GM23338 (cell line): ENCODE measurements at regions not wholly inside any gene's neighbourhood (a gene's known extent, or its start where the extent isn't known, plus 50 kb on each side); places are given as distances from the start of the nearest gene placed in this dataset.

Experiments
- ATAC-seq: fragments of 200-7000 bp; cut with Tn5 transposase; 3 replicates; pipeline ENCODE4 v1.9.1; 2020
- DNase-seq: peaks from one replicate; pipeline ENCODE4 v3.0.0-alpha.2; 2015; ENCODE audit warnings: low spot score
- H2AFZ ChIP-seq: fragments of 200-600 bp; sonication (generic); 2 replicates; pipeline ENCODE4 v1.8.0; 2016; ENCODE audit warnings: antibody characterized with exemption, mild to moderate bottlenecking, moderate library complexity
- H3F3A ChIP-seq: fragments of 200-600 bp; sonication (generic); replicated peaks from 2 replicates; pipeline ENCODE4 v1.8.0; 2017; ENCODE audit warnings: antibody characterized with exemption, mixed run types, low read depth
- H3K27ac ChIP-seq: fragments of 200-600 bp; sonication (generic); 2 replicates; pipeline ENCODE4 v1.6.1; 2016; ENCODE audit warnings: low read depth
- H3K27me3 ChIP-seq: fragments of 200-600 bp; sonication (generic); 2 replicates; pipeline ENCODE4 v1.8.0; 2016; ENCODE audit warnings: mild to moderate bottlenecking, mixed run types, moderate library complexity; ENCODE audit not compliant: insufficient read depth
- H3K36me3 ChIP-seq: fragments of 200-600 bp; sonication (generic); 2 replicates; pipeline ENCODE4 v1.8.0; 2016; ENCODE audit warnings: mild to moderate bottlenecking; ENCODE audit not compliant: insufficient read depth
- H3K4me1 ChIP-seq: fragments of 200-600 bp; sonication (generic); 2 replicates; pipeline ENCODE4 v1.8.0; 2016; ENCODE audit warnings: mild to moderate bottlenecking, moderate library complexity; ENCODE audit not compliant: insufficient read depth
- H3K4me2 ChIP-seq: fragments of 200-600 bp; sonication (generic); 2 replicates; pipeline ENCODE4 v1.7.1; 2017; ENCODE audit warnings: mixed run types
- H3K4me3 ChIP-seq: fragments of 200-600 bp; sonication (generic); 2 replicates; pipeline ENCODE4 v1.6.1; 2016; ENCODE audit warnings: mixed run types
- H3K79me2 ChIP-seq: fragments of 200-600 bp; sonication (generic); replicated peaks from 2 replicates; pipeline ENCODE4 v1.8.0; 2017; ENCODE audit warnings: mild to moderate bottlenecking; ENCODE audit not compliant: insufficient read depth
- H3K9me2 ChIP-seq: fragments of 200-600 bp; sonication (generic); 2 replicates; pipeline ENCODE4 v1.8.0; 2017; ENCODE audit not compliant: insufficient read depth
- H4K20me1 ChIP-seq: fragments of 200-600 bp; sonication (generic); replicated peaks from 2 replicates; pipeline ENCODE4 v1.8.0; 2017; ENCODE audit warnings: mild to moderate bottlenecking; ENCODE audit not compliant: insufficient read depth
- H3K27ac Mint-ChIP-seq: 2 replicates; pipeline ENCODE4 v1.8.0; 2020; ENCODE audit warnings: inconsistent platforms, mild to moderate bottlenecking, moderate library complexity, mixed read lengths
- H3K27me3 Mint-ChIP-seq: 3 replicates; pipeline ENCODE4 v1.8.0; 2022; ENCODE audit warnings: low read depth, mild to moderate bottlenecking, moderate library complexity, mixed read lengths, inconsistent platforms; ENCODE audit not compliant: insufficient read depth, poor library complexity
- H3K36me3 Mint-ChIP-seq: 3 replicates; pipeline ENCODE4 v1.8.0; 2021; ENCODE audit warnings: low read depth, mild to moderate bottlenecking, inconsistent platforms, moderate library complexity, mixed read lengths
- H3K4me1 Mint-ChIP-seq: 3 replicates; pipeline ENCODE4 v1.8.0; 2020; ENCODE audit warnings: mild to moderate bottlenecking, inconsistent platforms, mixed read lengths
- H3K4me3 Mint-ChIP-seq: 3 replicates; pipeline ENCODE4 v1.8.0; 2021; ENCODE audit warnings: moderate library complexity, mild to moderate bottlenecking, inconsistent platforms, mixed read lengths
- H3K9me3 Mint-ChIP-seq: 3 replicates; pipeline ENCODE4 v1.8.0; 2020; ENCODE audit warnings: moderate library complexity, mild to moderate bottlenecking, inconsistent platforms, mixed read lengths
- CREB1 ChIP-seq: fragments of 250-450 bp; sonication (Bioruptor Pico); IDR thresholded peaks from 2 replicates; pipeline ENCODE4 v1.5.0; 2020; ENCODE audit warnings: low read depth, mild to moderate bottlenecking, moderate library complexity
- ETS1 ChIP-seq: IDR thresholded peaks from 2 replicates; pipeline ENCODE4 v1.6.1; 2016; ENCODE audit warnings: antibody characterized with exemption
- EZH2phosphoT487 ChIP-seq: fragments of 200-600 bp; sonication (generic); IDR thresholded peaks from one replicate; pipeline ENCODE4 v1.8.1; 2018; ENCODE audit warnings: antibody characterized with exemption; ENCODE audit not compliant: unreplicated experiment
- JUNB ChIP-seq: IDR thresholded peaks from one replicate; pipeline ENCODE4 v1.6.1; 2016; ENCODE audit warnings: antibody characterized with exemption; ENCODE audit not compliant: unreplicated experiment
- POLR2AphosphoS5 ChIP-seq: IDR thresholded peaks from 2 replicates; pipeline ENCODE4 v1.6.1; 2016; ENCODE audit warnings: antibody characterized with exemption, low read depth
- REST ChIP-seq: IDR thresholded peaks from one replicate; pipeline ENCODE4 v1.6.1; 2018; ENCODE audit warnings: antibody characterized with exemption; ENCODE audit not compliant: unreplicated experiment
- STAT1 ChIP-seq: IDR thresholded peaks from one replicate; pipeline ENCODE4 v1.6.1; 2016; ENCODE audit warnings: antibody characterized with exemption; ENCODE audit not compliant: unreplicated experiment
- ZNF114 ChIP-seq: fragments of 250-450 bp; sonication (Bioruptor Pico); IDR thresholded peaks from 2 replicates; pipeline ENCODE4 v1.5.0; 2020; ENCODE audit warnings: mild to moderate bottlenecking, moderate library complexity
- TF ChIP-seq, protein P1 (sequence below): fragments of 250-450 bp; sonication (Bioruptor Pico); IDR thresholded peaks from 2 replicates; pipeline ENCODE4 v1.5.0; 2020; ENCODE audit warnings: mild to moderate bottlenecking, moderate library complexity

DNA sequence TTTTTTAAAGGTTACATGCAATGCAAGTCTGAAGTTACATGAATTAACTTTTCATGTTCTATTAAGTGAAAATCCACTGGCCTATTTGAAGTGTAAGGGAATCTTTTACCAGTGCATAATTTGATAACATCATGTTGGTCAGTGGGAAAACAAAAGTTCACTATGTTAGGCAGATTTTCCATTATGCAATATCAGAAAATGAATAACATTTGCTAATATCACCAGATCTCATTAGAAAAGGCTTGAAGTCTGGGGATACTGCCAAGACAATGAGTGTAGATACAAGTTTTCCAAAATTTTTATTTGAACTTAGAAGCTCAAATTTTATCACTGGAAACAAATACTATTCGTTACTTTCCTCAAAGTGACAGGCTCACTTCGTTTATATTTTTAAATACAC lies 296.4 kb upstream of the CDH4 start (continued):
- TF ChIP-seq REST (no peak), STAT1 (no peak), ZNF114 (CRISPR knock-in tag) (no peak)

DNA sequence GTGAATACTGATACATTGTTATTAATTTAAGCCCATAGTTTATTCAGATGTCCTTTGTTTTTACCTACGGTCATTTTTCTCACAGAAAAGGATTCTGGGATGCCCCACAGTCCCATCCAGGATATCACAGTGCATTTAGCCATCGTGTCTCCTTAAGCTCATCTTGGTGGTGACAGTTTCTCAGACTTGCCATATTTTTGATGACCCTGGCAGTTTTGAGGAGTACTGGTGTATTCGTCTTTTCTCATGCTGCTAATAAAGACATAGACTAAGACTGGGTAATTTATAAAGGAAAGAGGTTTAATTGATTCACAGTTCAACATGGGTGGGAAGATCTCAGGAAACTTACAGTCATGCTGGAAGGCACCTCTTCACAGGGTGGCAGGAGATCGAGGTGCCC lies 295.9 kb upstream of the CDH4 start:
- no peak overlapping the region for H3K27ac ChIP-seq
- H4K20me1 ChIP-seq = no peaks in the 10 kb centered on the region
- H3K36me3 ChIP-seq = no peaks in the 10 kb centered on the region
- 0 out of 2 replicates have a peak, but pooled peaks cover 3% of the 10 kb centered on the region for H3K27me3 ChIP-seq
- H3K4me1 ChIP-seq = no peaks in the 10 kb centered on the region
- H3K9me2 ChIP-seq = 0 out of 2 replicates have a peak, but pooled peaks cover 3% of the 10 kb centered on the region
- no peak overlapping the region for H3K4me2 ChIP-seq
- Mint-ChIP-seq H3K9me3 (no peaks in the 10 kb centered on the region; the same call in 2 of the 3 replicates), H3K4me1 (no peaks in the 10 kb centered on the region), H3K27me3 (peaks cover 15% of the 10 kb centered on the region), H3K36me3 (no peaks in the 10 kb centered on the region), H3K27ac (no peak overlapping the region), H3K4me3 (no peak overlapping the region)
- H2AFZ ChIP-seq = no peak overlapping the region
- H3F3A ChIP-seq = no peaks in the 10 kb centered on the region
- ATAC-seq = no peak
- H3K4me3 ChIP-seq = no peak overlapping the region
- no peak for DNase-seq
- no peaks in the 10 kb centered on the region for H3K79me2 ChIP-seq
- no peak for TF ChIP-seq EZH2phosphoT487
- no peak for TF ChIP-seq CREB1 (CRISPR knock-in tag)
- no peak for TF ChIP-seq JUNB
- TF ChIP-seq ETS1 = no peak
- TF ChIP-seq REST = no peak
- TF ChIP-seq STAT1 = no peak
- no peak for TF ChIP-seq POLR2AphosphoS5
- TF ChIP-seq, protein P1, sequence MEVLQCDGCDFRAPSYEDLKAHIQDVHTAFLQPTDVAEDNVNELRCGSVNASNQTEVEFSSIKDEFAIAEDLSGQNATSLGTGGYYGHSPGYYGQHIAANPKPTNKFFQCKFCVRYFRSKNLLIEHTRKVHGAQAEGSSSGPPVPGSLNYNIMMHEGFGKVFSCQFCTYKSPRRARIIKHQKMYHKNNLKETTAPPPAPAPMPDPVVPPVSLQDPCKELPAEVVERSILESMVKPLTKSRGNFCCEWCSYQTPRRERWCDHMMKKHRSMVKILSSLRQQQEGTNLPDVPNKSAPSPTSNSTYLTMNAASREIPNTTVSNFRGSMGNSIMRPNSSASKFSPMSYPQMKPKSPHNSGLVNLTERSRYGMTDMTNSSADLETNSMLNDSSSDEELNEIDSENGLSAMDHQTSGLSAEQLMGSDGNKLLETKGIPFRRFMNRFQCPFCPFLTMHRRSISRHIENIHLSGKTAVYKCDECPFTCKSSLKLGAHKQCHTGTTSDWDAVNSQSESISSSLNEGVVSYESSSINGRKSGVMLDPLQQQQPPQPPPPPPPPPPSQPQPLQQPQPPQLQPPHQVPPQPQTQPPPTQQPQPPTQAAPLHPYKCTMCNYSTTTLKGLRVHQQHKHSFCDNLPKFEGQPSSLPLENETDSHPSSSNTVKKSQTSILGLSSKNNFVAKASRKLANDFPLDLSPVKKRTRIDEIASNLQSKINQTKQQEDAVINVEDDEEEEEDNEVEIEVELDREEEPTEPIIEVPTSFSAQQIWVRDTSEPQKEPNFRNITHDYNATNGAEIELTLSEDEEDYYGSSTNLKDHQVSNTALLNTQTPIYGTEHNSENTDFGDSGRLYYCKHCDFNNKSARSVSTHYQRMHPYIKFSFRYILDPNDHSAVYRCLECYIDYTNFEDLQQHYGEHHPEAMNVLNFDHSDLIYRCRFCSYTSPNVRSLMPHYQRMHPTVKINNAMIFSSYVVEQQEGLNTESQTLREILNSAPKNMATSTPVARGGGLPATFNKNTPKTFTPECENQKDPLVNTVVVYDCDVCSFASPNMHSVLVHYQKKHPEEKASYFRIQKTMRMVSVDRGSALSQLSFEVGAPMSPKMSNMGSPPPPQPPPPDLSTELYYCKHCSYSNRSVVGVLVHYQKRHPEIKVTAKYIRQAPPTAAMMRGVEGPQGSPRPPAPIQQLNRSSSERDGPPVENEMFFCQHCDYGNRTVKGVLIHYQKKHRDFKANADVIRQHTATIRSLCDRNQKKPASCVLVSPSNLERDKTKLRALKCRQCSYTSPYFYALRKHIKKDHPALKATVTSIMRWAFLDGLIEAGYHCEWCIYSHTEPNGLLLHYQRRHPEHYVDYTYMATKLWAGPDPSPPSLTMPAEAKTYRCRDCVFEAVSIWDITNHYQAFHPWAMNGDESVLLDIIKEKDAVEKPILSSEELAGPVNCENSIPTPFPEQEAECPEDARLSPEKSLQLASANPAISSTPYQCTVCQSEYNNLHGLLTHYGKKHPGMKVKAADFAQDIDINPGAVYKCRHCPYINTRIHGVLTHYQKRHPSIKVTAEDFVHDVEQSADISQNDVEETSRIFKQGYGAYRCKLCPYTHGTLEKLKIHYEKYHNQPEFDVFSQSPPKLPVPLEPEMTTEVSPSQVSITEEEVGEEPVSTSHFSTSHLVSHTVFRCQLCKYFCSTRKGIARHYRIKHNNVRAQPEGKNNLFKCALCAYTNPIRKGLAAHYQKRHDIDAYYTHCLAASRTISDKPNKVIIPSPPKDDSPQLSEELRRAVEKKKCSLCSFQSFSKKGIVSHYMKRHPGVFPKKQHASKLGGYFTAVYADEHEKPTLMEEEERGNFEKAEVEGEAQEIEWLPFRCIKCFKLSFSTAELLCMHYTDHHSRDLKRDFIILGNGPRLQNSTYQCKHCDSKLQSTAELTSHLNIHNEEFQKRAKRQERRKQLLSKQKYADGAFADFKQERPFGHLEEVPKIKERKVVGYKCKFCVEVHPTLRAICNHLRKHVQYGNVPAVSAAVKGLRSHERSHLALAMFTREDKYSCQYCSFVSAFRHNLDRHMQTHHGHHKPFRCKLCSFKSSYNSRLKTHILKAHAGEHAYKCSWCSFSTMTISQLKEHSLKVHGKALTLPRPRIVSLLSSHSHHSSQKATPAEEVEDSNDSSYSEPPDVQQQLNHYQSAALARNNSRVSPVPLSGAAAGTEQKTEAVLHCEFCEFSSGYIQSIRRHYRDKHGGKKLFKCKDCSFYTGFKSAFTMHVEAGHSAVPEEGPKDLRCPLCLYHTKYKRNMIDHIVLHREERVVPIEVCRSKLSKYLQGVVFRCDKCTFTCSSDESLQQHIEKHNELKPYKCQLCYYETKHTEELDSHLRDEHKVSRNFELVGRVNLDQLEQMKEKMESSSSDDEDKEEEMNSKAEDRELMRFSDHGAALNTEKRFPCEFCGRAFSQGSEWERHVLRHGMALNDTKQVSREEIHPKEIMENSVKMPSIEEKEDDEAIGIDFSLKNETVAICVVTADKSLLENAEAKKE = no peak
